ENCODE measurements at regions not wholly inside any gene's neighbourhood (a gene's known extent, or its start where the extent isn't known, plus 50 kb on each side); places are given as distances from the start of the nearest gene placed in this dataset.

- H3K36me3 Mint-ChIP-seq (ENCODE audit: insufficient read depth), result no peaks in the 10 kb centered on the region
- H3K9me3 Mint-ChIP-seq, result no peaks in the 10 kb centered on the region
- no peak overlapping the region for H3K4me3 Mint-ChIP-seq
- ATAC-seq, result no peak
- peaks cover 10% of the 10 kb centered on the region for H3K27me3 Mint-ChIP-seq (ENCODE audit: low read depth)
- peaks cover 2% of the 10 kb centered on the region for H3K4me1 Mint-ChIP-seq (ENCODE audit: low read depth)
- no peak for DNase-seq
These were observed 478.2 kb downstream of the NPHP4 start for GRCh38 chr1:5513846-5514526.

- DNase-seq (no peak), ATAC-seq (no peak)
- peaks cover 2% of the 10 kb centered on the region for H3K4me1 Mint-ChIP-seq (ENCODE audit: low read depth)
- H3K4me3 Mint-ChIP-seq, result no peak overlapping the region
- no peaks in the 10 kb centered on the region for H3K36me3 Mint-ChIP-seq (ENCODE audit: insufficient read depth)
- H3K9me3 Mint-ChIP-seq, result no peaks in the 10 kb centered on the region
- peaks cover 10% of the 10 kb centered on the region for H3K27me3 Mint-ChIP-seq (ENCODE audit: low read depth)
These were observed 479.0 kb downstream of the NPHP4 start for GRCh38 chr1:5513179-5513578.

- Mint-ChIP-seq H3K9me3 (no peaks in the 10 kb centered on the region), H3K27me3 (ENCODE audit: low read depth) (peaks cover 10% of the 10 kb centered on the region), H3K4me3 (no peak overlapping the region), H3K4me1 (ENCODE audit: low read depth) (peaks cover 2% of the 10 kb centered on the region), H3K36me3 (ENCODE audit: insufficient read depth) (no peaks in the 10 kb centered on the region)
- DNase-seq, result no peak
- ATAC-seq, result no peak
These were observed 480.7 kb downstream of the NPHP4 start for GRCh38 chr1:5511381-5512097.

- peaks cover 2% of the 10 kb centered on the region for H3K4me1 Mint-ChIP-seq (ENCODE audit: low read depth)
- H3K9me3 Mint-ChIP-seq, result no peaks in the 10 kb centered on the region
- H3K4me3 Mint-ChIP-seq, result no peak overlapping the region
- ATAC-seq (peak; percentile 71 to 74), DNase-seq (peak; percentile 72)
- H3K27me3 Mint-ChIP-seq (ENCODE audit: low read depth), result peaks cover 7% of the 10 kb centered on the region
- H3K36me3 Mint-ChIP-seq (ENCODE audit: insufficient read depth), result no peaks in the 10 kb centered on the region
These were observed 482.4 kb downstream of the NPHP4 start for GRCh38 chr1:5509664-5510452.

- Mint-ChIP-seq H3K27me3 (ENCODE audit: low read depth) (peaks cover 1% of the 10 kb centered on the region), H3K36me3 (ENCODE audit: insufficient read depth) (no peaks in the 10 kb centered on the region), H3K9me3 (no peaks in the 10 kb centered on the region), H3K4me1 (ENCODE audit: low read depth) (peaks cover 2% of the 10 kb centered on the region), H3K4me3 (no peak overlapping the region)
- ATAC-seq (no peak), DNase-seq (no peak)
These were observed 483.4 kb downstream of the NPHP4 start for GRCh38 chr1:5508669-5509330.

GRCh38 chr1:5507340-5507739 lies 484.9 kb downstream of the NPHP4 start:
- no peak overlapping the region for H3K4me3 Mint-ChIP-seq
- H3K4me1 Mint-ChIP-seq (ENCODE audit: low read depth), result peaks cover 2% of the 10 kb centered on the region
- no peaks in the 10 kb centered on the region for H3K9me3 Mint-ChIP-seq
- DNase-seq (no peak), ATAC-seq (no peak)
- H3K36me3 Mint-ChIP-seq (ENCODE audit: insufficient read depth), result no peaks in the 10 kb centered on the region
- H3K27me3 Mint-ChIP-seq (ENCODE audit: low read depth), result peaks cover 1% of the 10 kb centered on the region

GRCh38 chr1:5506634-5507033 lies 485.6 kb downstream of the NPHP4 start:
- ATAC-seq, result no peak
- Mint-ChIP-seq H3K27me3 (ENCODE audit: low read depth) (peaks cover 1% of the 10 kb centered on the region), H3K4me1 (ENCODE audit: low read depth) (peaks cover 2% of the 10 kb centered on the region), H3K4me3 (no peak overlapping the region), H3K9me3 (no peaks in the 10 kb centered on the region), H3K36me3 (ENCODE audit: insufficient read depth) (no peaks in the 10 kb centered on the region)
- DNase-seq, result no peak

- no peak for DNase-seq
- Mint-ChIP-seq H3K4me1 (ENCODE audit: low read depth) (peaks cover 2% of the 10 kb centered on the region), H3K4me3 (no peak overlapping the region), H3K36me3 (ENCODE audit: insufficient read depth) (no peaks in the 10 kb centered on the region), H3K9me3 (no peaks in the 10 kb centered on the region), H3K27me3 (ENCODE audit: low read depth) (peaks cover 1% of the 10 kb centered on the region)
- ATAC-seq, result no peak
These were observed 486.3 kb downstream of the NPHP4 start for GRCh38 chr1:5505944-5506343.

GRCh38 chr1:5504364-5504740 lies 487.9 kb downstream of the NPHP4 start:
- DNase-seq, result no peak
- Mint-ChIP-seq H3K4me3 (no peak overlapping the region), H3K4me1 (ENCODE audit: low read depth) (peaks cover under 1% of the 10 kb centered on the region), H3K36me3 (ENCODE audit: insufficient read depth) (no peaks in the 10 kb centered on the region), H3K27me3 (ENCODE audit: low read depth) (peaks cover 1% of the 10 kb centered on the region), H3K9me3 (no peaks in the 10 kb centered on the region)
- ATAC-seq, result no peak

- DNase-seq (no peak), ATAC-seq (no peak)
- Mint-ChIP-seq H3K36me3 (ENCODE audit: insufficient read depth) (no peaks in the 10 kb centered on the region), H3K27me3 (ENCODE audit: low read depth) (peaks cover 1% of the 10 kb centered on the region), H3K4me1 (ENCODE audit: low read depth) (no peaks in the 10 kb centered on the region), H3K9me3 (no peaks in the 10 kb centered on the region), H3K4me3 (no peak overlapping the region)
These were observed 488.5 kb downstream of the NPHP4 start for GRCh38 chr1:5503556-5504363.

GRCh38 chr1:5502311-5503194 lies 489.7 kb downstream of the NPHP4 start:
- H3K27me3 Mint-ChIP-seq (ENCODE audit: low read depth), result peaks cover 1% of the 10 kb centered on the region
- no peak for DNase-seq
- no peaks in the 10 kb centered on the region for H3K9me3 Mint-ChIP-seq
- no peak for ATAC-seq
- no peaks in the 10 kb centered on the region for H3K36me3 Mint-ChIP-seq (ENCODE audit: insufficient read depth)
- H3K4me3 Mint-ChIP-seq, result no peak overlapping the region
- H3K4me1 Mint-ChIP-seq (ENCODE audit: low read depth), result no peaks in the 10 kb centered on the region

- H3K36me3 Mint-ChIP-seq (ENCODE audit: insufficient read depth), result no peaks in the 10 kb centered on the region
- no peaks in the 10 kb centered on the region for H3K9me3 Mint-ChIP-seq
- DNase-seq (no peak), ATAC-seq (no peak)
- H3K27me3 Mint-ChIP-seq (ENCODE audit: low read depth), result peaks cover 4% of the 10 kb centered on the region
- no peaks in the 10 kb centered on the region for H3K4me1 Mint-ChIP-seq (ENCODE audit: low read depth)
- H3K4me3 Mint-ChIP-seq, result no peak overlapping the region
These were observed 490.9 kb downstream of the NPHP4 start for GRCh38 chr1:5501206-5501930.

Data from activated T-cell treated with anti-CD3 and anti-CD28 coated beads, Interleukin-2, amount 50 U/mL, for 4 hours (primary cell).